Kidney (tissue), 13 donors: ENCODE measurements at regions not wholly inside any gene's neighbourhood (a gene's known extent, or its start where the extent isn't known, plus 50 kb on each side); places are given as distances from the start of the nearest gene placed in this dataset.
"Not testable (repeated sequence)": the region's sequence is repeated elsewhere in the genome, so short reads cannot be mapped to it uniquely, and the experiment has no call there.

ENCODE experiments used
- DNase-seq, 5 donors: peaks; one replicate each; pipeline ENCODE4 v3.0.0-alpha.2; 2013 to 2020
- FAIRE-seq: peaks from 2 replicates; lab custom pipeline; 2012; peaks lifted over from hg19 to GRCh38; lab: Jason Lieb, UNC
- H3K27ac ChIP-seq, 2 donors: one replicate each; pipeline ENCODE4 v1.7.0; 2013; ENCODE audit warnings: low read depth in 2 of 2, low read length in 2 of 2, inconsistent platforms in 1 of 2
- H3K27me3 ChIP-seq: one replicate; pipeline ENCODE4 v1.7.1; 2013; ENCODE audit warnings: low read length, inconsistent platforms; ENCODE audit not compliant: control insufficient read depth, insufficient read depth
- H3K36me3 ChIP-seq, 3 donors: one replicate each; pipeline versions ENCODE4 v1.7.0 to v1.7.1; 2013; ENCODE audit warnings: low read length in 3 of 3, control low read depth in 1 of 3, inconsistent platforms in 1 of 3; ENCODE audit not compliant: insufficient read depth in 3 of 3, control insufficient read depth in 2 of 3
- H3K4me1 ChIP-seq, 3 donors: one replicate each; pipeline versions ENCODE4 v1.7.0 to v1.7.1; 2013; ENCODE audit warnings: low read length in 3 of 3, inconsistent platforms in 1 of 3, low read depth in 1 of 3; ENCODE audit not compliant: control insufficient read depth in 2 of 3, insufficient read depth in 2 of 3
- H3K4me3 ChIP-seq, 3 donors: one replicate each; pipeline versions ENCODE4 v1.7.0 to v1.8.1; 2013; ENCODE audit warnings: low read length in 3 of 3, control low read depth in 1 of 3, inconsistent platforms in 1 of 3
- H3K9ac ChIP-seq, 3 donors: one replicate each; pipeline versions ENCODE4 v1.7.0 to v1.7.1; 2013; ENCODE audit warnings: low read length in 3 of 3, control low read depth in 1 of 3, inconsistent platforms in 1 of 3
- H3K9me3 ChIP-seq, 3 donors: one replicate each; pipeline versions ENCODE4 v1.7.0 to v1.7.1; 2013; ENCODE audit warnings: low read length in 3 of 3, control low read depth in 1 of 3, inconsistent platforms in 1 of 3; ENCODE audit not compliant: control insufficient read depth in 2 of 3, insufficient read depth in 1 of 3
- intact Hi-C: fragments of 100-400 bp; cut with DNase I; formaldehyde crosslinking; loops from one replicate; pipeline ENCODE4 v1.11.1; 2022
- TF ChIP-seq, protein P1 (sequence below): IDR thresholded peaks from 3 replicates; pipeline ENCODE4 v1.5.1; 2012; ENCODE audit warnings: mild to moderate bottlenecking, moderate library complexity, borderline replicate concordance; ENCODE audit not compliant: insufficient read depth; ENCODE audit errors: extremely low read depth
- donor health status: control.
- donor health status: control.
- donor health status: control.
- donor health status: control.
- donor health status: control.
- donor health status: DM: yes; HTN: yes; CAD: no.
- donor health status: Normal renal cell carcinoma (clear cell type).

DNA sequence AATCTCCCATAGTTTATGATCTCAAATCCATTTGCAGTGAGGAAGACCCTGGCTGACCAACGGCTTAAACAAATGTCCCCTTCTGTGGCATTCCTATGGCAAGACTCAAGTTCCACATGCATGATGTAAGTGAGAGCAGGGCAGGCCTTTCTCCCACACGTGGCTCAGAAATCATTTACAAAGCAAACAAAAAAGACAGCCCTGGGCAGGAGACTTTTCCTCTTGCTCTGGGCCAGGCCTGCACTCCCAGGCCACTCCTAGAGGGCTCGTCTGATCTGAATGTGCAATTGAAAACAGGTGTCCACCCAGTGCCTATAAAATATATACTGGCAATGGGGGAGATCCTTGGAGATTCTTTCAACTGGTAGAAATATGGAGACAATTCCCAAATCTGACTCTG lies 123.1 kb downstream of the DMRT2 start:
- Histone ChIP-seq H3K4me1 (no peaks in the 10 kb centered on the region), H3K9ac (no peak overlapping the region), H3K9me3 (peaks cover 0 to 2% (median 0%) of the 10 kb centered on the region in 3 donors), H3K4me3 (no peak overlapping the region), H3K27me3 (no peaks in the 10 kb centered on the region), H3K36me3 (no peaks in the 10 kb centered on the region), H3K27ac (no peak overlapping the region)
- TF ChIP-seq, protein P1, sequence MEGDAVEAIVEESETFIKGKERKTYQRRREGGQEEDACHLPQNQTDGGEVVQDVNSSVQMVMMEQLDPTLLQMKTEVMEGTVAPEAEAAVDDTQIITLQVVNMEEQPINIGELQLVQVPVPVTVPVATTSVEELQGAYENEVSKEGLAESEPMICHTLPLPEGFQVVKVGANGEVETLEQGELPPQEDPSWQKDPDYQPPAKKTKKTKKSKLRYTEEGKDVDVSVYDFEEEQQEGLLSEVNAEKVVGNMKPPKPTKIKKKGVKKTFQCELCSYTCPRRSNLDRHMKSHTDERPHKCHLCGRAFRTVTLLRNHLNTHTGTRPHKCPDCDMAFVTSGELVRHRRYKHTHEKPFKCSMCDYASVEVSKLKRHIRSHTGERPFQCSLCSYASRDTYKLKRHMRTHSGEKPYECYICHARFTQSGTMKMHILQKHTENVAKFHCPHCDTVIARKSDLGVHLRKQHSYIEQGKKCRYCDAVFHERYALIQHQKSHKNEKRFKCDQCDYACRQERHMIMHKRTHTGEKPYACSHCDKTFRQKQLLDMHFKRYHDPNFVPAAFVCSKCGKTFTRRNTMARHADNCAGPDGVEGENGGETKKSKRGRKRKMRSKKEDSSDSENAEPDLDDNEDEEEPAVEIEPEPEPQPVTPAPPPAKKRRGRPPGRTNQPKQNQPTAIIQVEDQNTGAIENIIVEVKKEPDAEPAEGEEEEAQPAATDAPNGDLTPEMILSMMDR, result no peak
- DNase-seq (peak in 4 of 5 donors; percentile 41 to 68 (median 56)), FAIRE-seq (no peak)
- intact Hi-C loops, result no loop called here

DNA sequence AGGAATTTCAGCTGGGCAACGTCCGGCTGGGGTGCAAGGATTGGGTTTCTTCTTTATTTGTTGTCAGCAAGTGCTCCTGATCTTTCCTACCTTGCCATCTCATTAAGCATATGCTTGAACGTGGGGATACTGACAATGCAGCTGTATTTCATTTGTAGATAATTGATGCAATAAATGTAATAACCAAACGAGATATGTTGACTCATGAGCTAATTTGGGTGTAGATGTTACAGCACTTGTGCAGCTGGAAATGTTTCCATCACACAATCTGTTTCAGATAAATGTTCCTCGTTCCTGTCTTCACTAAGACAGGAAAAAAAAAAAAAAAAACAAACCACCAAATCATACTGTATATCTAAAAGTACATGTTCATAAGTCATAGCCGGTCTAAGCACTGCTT lies 123.8 kb downstream of the DMRT2 start:
- no peak for FAIRE-seq
- Histone ChIP-seq H3K27ac (no peak overlapping the region), H3K36me3 (no peaks in the 10 kb centered on the region), H3K9ac (no peak overlapping the region), H3K9me3 (peaks cover 0 to 3% (median 0%) of the 10 kb centered on the region in 3 donors), H3K4me1 (no peaks in the 10 kb centered on the region), H3K27me3 (no peaks in the 10 kb centered on the region), H3K4me3 (no peak overlapping the region)
- TF ChIP-seq, protein P1, result no peak
- DNase-seq, result no peak
- intact Hi-C loops, result no loop called here

DNA sequence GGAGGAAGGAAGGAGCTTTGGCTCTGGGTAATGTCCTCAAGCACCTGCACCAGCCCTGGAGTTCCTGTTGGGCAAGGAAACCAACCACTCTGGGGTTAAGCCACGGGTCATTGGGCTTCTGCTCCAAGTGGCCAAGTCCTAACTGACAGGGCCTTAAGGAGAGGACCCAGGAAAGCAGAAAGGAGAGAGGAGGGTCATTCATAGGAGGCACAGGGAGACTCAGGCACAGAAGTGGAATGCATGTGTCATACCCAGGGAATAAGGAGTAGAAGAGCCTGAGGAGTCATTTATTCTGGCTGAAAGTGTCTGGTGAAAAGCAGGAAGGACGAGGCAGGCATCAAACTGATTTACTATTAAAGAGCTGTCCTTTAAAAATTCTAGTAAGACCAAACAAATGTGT lies 129.2 kb downstream of the DMRT2 start:
- FAIRE-seq (no peak), DNase-seq (no peak)
- TF ChIP-seq, protein P1, result no peak
- intact Hi-C loops, result no loop called here
- H3K9ac ChIP-seq, result no peak overlapping the region
- no peaks in the 10 kb centered on the region for H3K27me3 ChIP-seq
- no peaks in the 10 kb centered on the region for H3K36me3 ChIP-seq
- no peak overlapping the region for H3K4me3 ChIP-seq
- peaks cover 0 to 3% (median 0%) of the 10 kb centered on the region in 3 donors for H3K9me3 ChIP-seq
- H3K27ac ChIP-seq, result no peak overlapping the region
- H3K4me1 ChIP-seq, result no peaks in the 10 kb centered on the region

DNA sequence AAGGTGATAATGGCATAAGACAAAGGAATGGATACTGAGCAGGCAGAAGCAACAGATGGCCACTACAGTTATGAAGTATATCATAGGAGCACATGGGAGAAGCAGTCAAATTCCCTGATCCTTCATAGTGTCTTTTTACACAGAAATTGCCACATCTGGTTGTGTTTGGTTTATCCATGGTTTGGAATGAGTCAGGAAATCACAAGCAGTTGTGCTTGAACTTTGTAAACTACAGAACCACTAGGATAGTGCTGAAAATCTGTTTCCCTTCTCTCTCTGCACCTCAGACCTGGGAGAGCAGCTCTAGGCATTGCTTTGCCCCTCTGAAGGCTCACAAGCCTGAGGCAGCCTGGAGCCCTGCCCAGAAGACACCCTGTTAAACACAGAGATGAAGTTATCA lies 134.0 kb downstream of the DMRT2 start:
- H3K4me1 ChIP-seq, result no peaks in the 10 kb centered on the region
- no peaks in the 10 kb centered on the region for H3K9me3 ChIP-seq
- DNase-seq (no peak), FAIRE-seq (no peak)
- no peak overlapping the region for H3K27ac ChIP-seq
- H3K4me3 ChIP-seq, result no peak overlapping the region
- H3K36me3 ChIP-seq, result no peaks in the 10 kb centered on the region
- no peak overlapping the region for H3K9ac ChIP-seq
- intact Hi-C loops, result no loop called here
- TF ChIP-seq, protein P1, result no peak
- no peaks in the 10 kb centered on the region for H3K27me3 ChIP-seq

DNA sequence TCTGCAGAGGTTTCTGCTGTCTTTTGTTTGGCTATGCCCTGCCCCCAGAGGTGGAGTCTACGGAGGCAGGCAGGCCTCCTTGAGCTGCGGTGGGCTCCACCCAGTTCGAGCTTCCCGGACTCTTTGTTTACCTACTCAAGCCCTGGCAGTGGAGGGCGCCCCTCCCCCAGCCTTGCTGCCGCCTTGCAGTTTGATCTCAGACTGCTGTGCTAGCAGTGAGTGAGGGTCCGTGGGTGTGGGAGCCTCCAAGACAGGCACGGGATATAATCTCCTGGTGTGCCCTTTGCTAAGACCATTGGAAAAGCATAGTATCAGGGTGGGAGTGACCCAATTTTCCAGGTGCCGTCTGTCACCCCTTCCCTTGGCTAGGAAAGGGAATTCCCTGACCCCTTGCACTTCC lies 137.0 kb downstream of the DMRT2 start:
- intact Hi-C loops, H3K36me3 ChIP-seq, FAIRE-seq, H3K9me3 ChIP-seq, H3K4me1 ChIP-seq, H3K4me3 ChIP-seq, H3K27ac ChIP-seq, H3K9ac ChIP-seq, H3K27me3 ChIP-seq: not testable (repeated sequence)
- peak in 1 of 5 donors; percentile 61 for DNase-seq

DNA sequence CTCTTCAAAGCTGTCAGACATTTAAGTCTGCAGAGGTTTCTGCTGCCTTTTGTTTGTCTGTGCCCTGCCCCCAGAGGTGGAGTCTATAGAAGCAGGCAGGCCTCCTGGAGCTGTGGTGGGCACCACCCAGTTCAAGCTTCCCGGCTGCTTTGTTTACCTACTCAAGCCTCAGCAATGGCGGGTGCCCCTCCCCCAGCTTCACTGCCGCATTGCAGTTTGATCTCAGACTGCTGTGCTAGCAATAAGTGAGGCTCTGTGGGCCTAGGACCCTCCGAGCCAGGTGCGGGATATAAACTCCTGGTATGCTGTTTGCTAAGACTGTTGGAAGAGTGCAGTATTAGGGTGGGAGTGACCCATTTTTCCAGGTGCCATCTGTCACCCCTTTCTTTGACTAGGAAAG lies 145.5 kb downstream of the DMRT2 start:
- intact Hi-C loops, H3K36me3 ChIP-seq, FAIRE-seq, H3K27ac ChIP-seq, H3K4me1 ChIP-seq, H3K4me3 ChIP-seq, H3K27me3 ChIP-seq, H3K9ac ChIP-seq, H3K9me3 ChIP-seq: not testable (repeated sequence)
- DNase-seq, result peak in 1 of 5 donors; percentile 50
